NCI-H2196 (cell line): ENCODE measurements at regions not wholly inside any gene's neighbourhood (a gene's known extent, or its start where the extent isn't known, plus 50 kb on each side); places are given as distances from the start of the nearest gene placed in this dataset.

Experiments used
- DNase-seq: peaks from one replicate; lab custom pipeline; 2025; ENCODE audit not compliant: unreplicated experiment; lab: John Stamatoyannopoulos, UW

- DNase-seq: no peak
These were observed 359.2 kb downstream of the PREX1 start for GRCh38 chr20:48468571-48468970.

- no peak for DNase-seq
These were observed 360.2 kb downstream of the PREX1 start for GRCh38 chr20:48467622-48468021.

GRCh38 chr20:48465271-48465670 lies 362.5 kb downstream of the PREX1 start:
- DNase-seq: no peak

- DNase-seq: no peak
These were observed 363.9 kb downstream of the PREX1 start for GRCh38 chr20:48463916-48464315.

- DNase-seq: no peak
These were observed 364.6 kb downstream of the PREX1 start for GRCh38 chr20:48463096-48463720.

- no peak for DNase-seq
These were observed 366.1 kb downstream of the PREX1 start for GRCh38 chr20:48461735-48462119.

GRCh38 chr20:48461091-48461734 lies 366.6 kb downstream of the PREX1 start:
- DNase-seq: no peak

- DNase-seq: no peak
These were observed 367.1 kb downstream of the PREX1 start for GRCh38 chr20:48460681-48461080.

GRCh38 chr20:48459722-48460395 lies 367.9 kb downstream of the PREX1 start:
- no peak for DNase-seq

- DNase-seq: no peak
These were observed 369.0 kb downstream of the PREX1 start for GRCh38 chr20:48458601-48459385.

GRCh38 chr20:48458003-48458377 lies 369.8 kb downstream of the PREX1 start:
- DNase-seq: no peak

GRCh38 chr20:48457193-48458002 lies 370.4 kb downstream of the PREX1 start:
- no peak for DNase-seq

GRCh38 chr20:48456366-48457192 lies 371.2 kb downstream of the PREX1 start:
- no peak for DNase-seq

GRCh38 chr20:48455651-48456365 lies 372.0 kb downstream of the PREX1 start:
- no peak for DNase-seq

- DNase-seq: no peak
These were observed 372.9 kb downstream of the PREX1 start for GRCh38 chr20:48454671-48455490.

- no peak for DNase-seq
These were observed 374.2 kb downstream of the PREX1 start for GRCh38 chr20:48453477-48454093.

GRCh38 chr20:48451401-48451800 lies 376.4 kb downstream of the PREX1 start:
- no peak for DNase-seq
